AG10803 (cell line): ENCODE measurements at regions not wholly inside any gene's neighbourhood (a gene's known extent, or its start where the extent isn't known, plus 50 kb on each side); places are given as distances from the start of the nearest gene placed in this dataset.
A peak's percentile ranks its signal among the peaks of the same experiment; 100 is the strongest.
"Not testable (repeated sequence)": the region's sequence is repeated elsewhere in the genome, so short reads cannot be mapped to it uniquely, and the experiment has no call there.

Source experiments
- DNase-seq: peaks from one replicate; pipeline ENCODE4 v3.0.0; 2010; ENCODE audit warnings: low read depth
- H3K4me3 ChIP-seq: 2 replicates; pipeline ENCODE4 v1.5.1; 2011; ENCODE audit warnings: mild to moderate bottlenecking, low read length, control low read depth
- CTCF ChIP-seq: conservative IDR thresholded peaks from 2 replicates; pipeline ENCODE4 v1.5.1; 2011; ENCODE audit warnings: mild to moderate bottlenecking, low read length, control low read depth, inconsistent platforms

GRCh38 chr2:88396209-88396608 is 56.3 kb downstream of the FOXI3 start:
- TF ChIP-seq CTCF, result no peak
- no peak overlapping the region for H3K4me3 ChIP-seq
- DNase-seq, result no peak

GRCh38 chr2:88377641-88377991 is 74.9 kb downstream of the FOXI3 start:
- TF ChIP-seq CTCF, result no peak
- no peak overlapping the region for H3K4me3 ChIP-seq
- DNase-seq, result no peak

- TF ChIP-seq CTCF, result no peak
- DNase-seq, result no peak
- no peak overlapping the region for H3K4me3 ChIP-seq
These were observed 80.5 kb downstream of the FOXI3 start for GRCh38 chr2:88372042-88372441.

- not testable (repeated sequence) for DNase-seq, H3K4me3 ChIP-seq
These were observed 87.1 kb downstream of the FOXI3 start for GRCh38 chr2:88365408-88365807.

- no peak overlapping the region for H3K4me3 ChIP-seq
- no peak for DNase-seq
- TF ChIP-seq CTCF, result no peak
These were observed 97.0 kb downstream of the FOXI3 start for GRCh38 chr2:88355486-88355885.

GRCh38 chr2:88351249-88351601 is 101.3 kb downstream of the FOXI3 start:
- no peak for DNase-seq
- no peak for TF ChIP-seq CTCF
- H3K4me3 ChIP-seq, result no peak overlapping the region

GRCh38 chr2:88350331-88351248 is 101.9 kb downstream of the FOXI3 start:
- no peak overlapping the region; the same call in 1 of the 2 replicates for H3K4me3 ChIP-seq
- peak; percentile 18 for DNase-seq
- TF ChIP-seq CTCF, result peak; percentile 57
